ENCODE measurements at regions not wholly inside any gene's neighbourhood (a gene's known extent, or its start where the extent isn't known, plus 50 kb on each side); places are given as distances from the start of the nearest gene placed in this dataset.

- no peak for TF ChIP-seq EZH2 (IDR thresholded peaks at IDR 0.05; ENCODE audit: low read length)
- TF ChIP-seq, protein P1, sequence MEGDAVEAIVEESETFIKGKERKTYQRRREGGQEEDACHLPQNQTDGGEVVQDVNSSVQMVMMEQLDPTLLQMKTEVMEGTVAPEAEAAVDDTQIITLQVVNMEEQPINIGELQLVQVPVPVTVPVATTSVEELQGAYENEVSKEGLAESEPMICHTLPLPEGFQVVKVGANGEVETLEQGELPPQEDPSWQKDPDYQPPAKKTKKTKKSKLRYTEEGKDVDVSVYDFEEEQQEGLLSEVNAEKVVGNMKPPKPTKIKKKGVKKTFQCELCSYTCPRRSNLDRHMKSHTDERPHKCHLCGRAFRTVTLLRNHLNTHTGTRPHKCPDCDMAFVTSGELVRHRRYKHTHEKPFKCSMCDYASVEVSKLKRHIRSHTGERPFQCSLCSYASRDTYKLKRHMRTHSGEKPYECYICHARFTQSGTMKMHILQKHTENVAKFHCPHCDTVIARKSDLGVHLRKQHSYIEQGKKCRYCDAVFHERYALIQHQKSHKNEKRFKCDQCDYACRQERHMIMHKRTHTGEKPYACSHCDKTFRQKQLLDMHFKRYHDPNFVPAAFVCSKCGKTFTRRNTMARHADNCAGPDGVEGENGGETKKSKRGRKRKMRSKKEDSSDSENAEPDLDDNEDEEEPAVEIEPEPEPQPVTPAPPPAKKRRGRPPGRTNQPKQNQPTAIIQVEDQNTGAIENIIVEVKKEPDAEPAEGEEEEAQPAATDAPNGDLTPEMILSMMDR (optimal IDR thresholded peaks at IDR 0.05 in 1 of 3, IDR thresholded peaks at IDR 0.05 in 1 of 3, conservative IDR thresholded peaks at IDR 0.05 in 1 of 3; ENCODE audit: extremely low read depth in 1 of 3, insufficient read depth in 2 of 3, low read length in 3 of 3), result no peak
These were observed 108.8 kb upstream of the RFLNA start for GRCh38 chr12:124185971-124186686.

All from keratinocyte (primary cell).